ENCODE measurements at regions not wholly inside any gene's neighbourhood (a gene's known extent, or its start where the extent isn't known, plus 50 kb on each side); places are given as distances from the start of the nearest gene placed in this dataset.

- peaks cover 3% of the 10 kb centered on the region for H3K27me3 Mint-ChIP-seq (ENCODE audit: low read depth)
- no peak for DNase-seq (ENCODE audit: low spot score)
These were observed 54.7 kb upstream of the DNAH14 start for GRCh38 chr1:224874775-224875174.

GRCh38 chr1:224879162-224879803, 50.2 kb upstream of the DNAH14 start:
- H3K9me3 Mint-ChIP-seq, result no peaks in the 10 kb centered on the region
- intact Hi-C loops (cut with micrococcal nuclease), result no loop called here
- H3K4me1 Mint-ChIP-seq (ENCODE audit: low read depth), result no peaks in the 10 kb centered on the region
- H3K27ac Mint-ChIP-seq, result no peak overlapping the region
- peaks cover 5% of the 10 kb centered on the region for H3K27me3 Mint-ChIP-seq (ENCODE audit: low read depth)
- DNase-seq (ENCODE audit: low spot score), result no peak
- no peak overlapping the region for H3K4me3 Mint-ChIP-seq (ENCODE audit: low read depth)
- no peaks in the 10 kb centered on the region for H3K36me3 Mint-ChIP-seq (ENCODE audit: low read depth)

More at GRCh38 chr1:224874775-224875174, 54.7 kb upstream of the DNAH14 start:
- Mint-ChIP-seq H3K36me3 (ENCODE audit: low read depth) (no peaks in the 10 kb centered on the region), H3K4me1 (ENCODE audit: low read depth) (no peaks in the 10 kb centered on the region), H3K27ac (no peak overlapping the region), H3K4me3 (ENCODE audit: low read depth) (no peak overlapping the region), H3K9me3 (no peaks in the 10 kb centered on the region)
- intact Hi-C loops (cut with micrococcal nuclease), result no loop called here

Measured in activated T-helper 2 cell treated with anti-CD3 and anti-CD28 coated beads, Interferon-gamma antibody, Interleukin-2, Interleukin-4, amounts not matched to agents 10 μg/mL and 5 μg/mL and 100 μg/mL, durations not matched to agents 14 hours and 24 hours and 36 hours (primary cell).